LNCaP clone FGC (cell line): ENCODE measurements at regions not wholly inside any gene's neighbourhood (a gene's known extent, or its start where the extent isn't known, plus 50 kb on each side); places are given as distances from the start of the nearest gene placed in this dataset.
A peak's percentile ranks its signal among the peaks of the same experiment; 100 is the strongest.

Source experiments
- DNase-seq: peaks from one replicate; pipeline ENCODE4 v3.0.0-alpha.2; 2011; ENCODE audit warnings: low read depth
- H3K4me3 ChIP-seq: 2 replicates; pipeline ENCODE4 v1.5.1; 2011; ENCODE audit warnings: mild to moderate bottlenecking, low read depth, low read length, control low read depth
- CTCF ChIP-seq: IDR thresholded peaks from 2 replicates; pipeline ENCODE4 v1.5.1; 2012; ENCODE audit warnings: mild to moderate bottlenecking; ENCODE audit not compliant: control insufficient read depth, insufficient read depth; ENCODE audit errors: extremely low read depth

GRCh38 chr6:50585441-50586330, 127.6 kb upstream of the TFAP2D start:
- no peak for DNase-seq

GRCh38 chr6:50586331-50586675, 127.0 kb upstream of the TFAP2D start:
- no peak overlapping the region for H3K4me3 ChIP-seq
- TF ChIP-seq CTCF, result no peak
- no peak for DNase-seq

More at GRCh38 chr6:50585441-50586330, 127.6 kb upstream of the TFAP2D start:
- no peak for TF ChIP-seq CTCF
- H3K4me3 ChIP-seq, result no peak overlapping the region

- no peak for DNase-seq
- no peak for TF ChIP-seq CTCF
- H3K4me3 ChIP-seq, result no peak overlapping the region
These were observed 123.4 kb upstream of the TFAP2D start for GRCh38 chr6:50589751-50590470.

- no peak overlapping the region for H3K4me3 ChIP-seq
- TF ChIP-seq CTCF, result no peak
- no peak for DNase-seq
These were observed 122.2 kb upstream of the TFAP2D start for GRCh38 chr6:50591135-50591534.

- no peak for TF ChIP-seq CTCF
- DNase-seq, result no peak
These were observed 113.0 kb upstream of the TFAP2D start for GRCh38 chr6:50600280-50600679.

GRCh38 chr6:50602292-50602691, 111.0 kb upstream of the TFAP2D start:
- TF ChIP-seq CTCF, result peak; percentile 60
- no peak overlapping the region for H3K4me3 ChIP-seq
- DNase-seq, result no peak

More at GRCh38 chr6:50600280-50600679, 113.0 kb upstream of the TFAP2D start:
- no peak overlapping the region for H3K4me3 ChIP-seq

GRCh38 chr6:50608421-50608820, 104.9 kb upstream of the TFAP2D start:
- no peak for TF ChIP-seq CTCF
- no peak overlapping the region for H3K4me3 ChIP-seq
- peak; percentile 13 for DNase-seq
